DOHH2 (cell line): ENCODE measurements at regions not wholly inside any gene's neighbourhood (a gene's known extent, or its start where the extent isn't known, plus 50 kb on each side); places are given as distances from the start of the nearest gene placed in this dataset.

Experiments
- H3F3A ChIP-seq: fragments of 200-600 bp; sonication (generic), shearing (Covaris generic); 2 replicates; pipeline ENCODE4 v1.6.0; 2016; ENCODE audit warnings: antibody characterized with exemption, mild to moderate bottlenecking; ENCODE audit not compliant: control insufficient read depth, insufficient read depth
- H3K27ac ChIP-seq: fragments of 200-600 bp; sonication (generic); 2 replicates; pipeline ENCODE4 v1.5.1; 2014; ENCODE audit warnings: low read depth, mild to moderate bottlenecking, low read length, moderate library complexity
- H3K27me3 ChIP-seq: fragments of 200-600 bp; sonication (generic); 2 replicates; pipeline ENCODE4 v1.6.1; 2014; ENCODE audit warnings: mild to moderate bottlenecking, low read length, mixed read lengths; ENCODE audit not compliant: control insufficient read depth
- H3K36me3 ChIP-seq: fragments of 200-600 bp; sonication (generic); 2 replicates; pipeline ENCODE4 v1.6.1; 2014; ENCODE audit warnings: mild to moderate bottlenecking, low read length, moderate library complexity, mixed read lengths; ENCODE audit not compliant: control insufficient read depth
- H3K4me1 ChIP-seq: fragments of 200-600 bp; sonication (generic); 2 replicates; pipeline ENCODE4 v1.6.1; 2014; ENCODE audit warnings: mild to moderate bottlenecking, low read length, mixed read lengths; ENCODE audit not compliant: control insufficient read depth
- H3K4me2 ChIP-seq: fragments of 200-600 bp; sonication (generic); 2 replicates; pipeline ENCODE4 v1.6.0; 2014; ENCODE audit warnings: mild to moderate bottlenecking, low read length, moderate library complexity
- H3K4me3 ChIP-seq: fragments of 200-600 bp; sonication (generic); 2 replicates; pipeline ENCODE4 v1.5.1; 2014; ENCODE audit warnings: mild to moderate bottlenecking, low read length, mixed read lengths
- H3K79me2 ChIP-seq: fragments of 200-600 bp; sonication (generic); 2 replicates; pipeline ENCODE4 v1.6.1; 2014; ENCODE audit warnings: mild to moderate bottlenecking, low read length, mixed read lengths; ENCODE audit not compliant: control insufficient read depth
- H3K9me2 ChIP-seq: fragments of 200-600 bp; sonication (generic); replicated peaks from 2 replicates; pipeline ENCODE4 v1.6.1; 2014; ENCODE audit warnings: mild to moderate bottlenecking, low read length, mixed read lengths; ENCODE audit not compliant: control insufficient read depth
- H3K9me3 ChIP-seq: fragments of 200-600 bp; sonication (generic); 2 replicates; pipeline ENCODE4 v1.6.1; 2014; ENCODE audit warnings: antibody characterized with exemption, low read length, mixed read lengths; ENCODE audit not compliant: control insufficient read depth, insufficient read depth
- H4K20me1 ChIP-seq: fragments of 200-600 bp; sonication (generic); 2 replicates; pipeline ENCODE4 v1.6.0; 2014; ENCODE audit warnings: low read depth, mild to moderate bottlenecking, antibody characterized with exemption, low read length, moderate library complexity; ENCODE audit not compliant: control insufficient read depth, insufficient read depth
- EZH2phosphoT487 ChIP-seq: fragments of 200-600 bp; sonication (generic); IDR thresholded peaks from 2 replicates; pipeline ENCODE4 v1.6.1; 2017; ENCODE audit warnings: borderline replicate concordance, mild to moderate bottlenecking, antibody characterized with exemption, low read length, moderate library complexity, mixed read lengths
- TF ChIP-seq, protein P1 (sequence below): fragments of 200-600 bp; sonication (generic); IDR thresholded peaks from one replicate; pipeline ENCODE4 v1.5.1; 2014; ENCODE audit warnings: antibody characterized with exemption, mild to moderate bottlenecking, low read depth, low read length; ENCODE audit not compliant: poor library complexity, severe bottlenecking

DNA sequence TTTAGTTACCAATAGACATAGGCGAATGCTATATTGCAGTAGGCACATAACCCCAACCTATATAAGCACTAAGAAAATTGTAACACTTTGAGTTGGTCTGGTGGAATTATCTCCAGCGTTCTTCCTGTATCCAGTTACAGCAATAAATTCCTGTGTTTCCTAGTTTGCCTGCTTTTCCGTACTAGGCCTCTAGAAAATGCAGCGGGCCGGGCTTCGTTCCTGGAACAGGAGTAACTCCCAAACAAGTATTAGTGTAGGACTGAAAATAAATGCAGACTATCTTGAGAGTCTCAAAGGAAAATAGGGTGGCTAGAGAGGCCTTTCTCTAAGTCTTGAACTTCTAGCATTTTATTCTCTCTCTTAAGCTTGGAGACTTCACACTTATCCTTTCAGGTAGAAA, 159.8 kb downstream of the OR13H1 start:
- Histone ChIP-seq H3K9me2 (no peaks in the 10 kb centered on the region), H4K20me1 (no peaks in the 10 kb centered on the region), H3K79me2 (no peaks in the 10 kb centered on the region), H3K27ac (no peak overlapping the region), H3K27me3 (no peaks in the 10 kb centered on the region), H3K4me3 (no peak overlapping the region), H3K36me3 (no peaks in the 10 kb centered on the region), H3K4me1 (no peaks in the 10 kb centered on the region), H3F3A (no peaks in the 10 kb centered on the region), H3K9me3 (no peaks in the 10 kb centered on the region), H3K4me2 (no peak overlapping the region)
- TF ChIP-seq, protein P1, sequence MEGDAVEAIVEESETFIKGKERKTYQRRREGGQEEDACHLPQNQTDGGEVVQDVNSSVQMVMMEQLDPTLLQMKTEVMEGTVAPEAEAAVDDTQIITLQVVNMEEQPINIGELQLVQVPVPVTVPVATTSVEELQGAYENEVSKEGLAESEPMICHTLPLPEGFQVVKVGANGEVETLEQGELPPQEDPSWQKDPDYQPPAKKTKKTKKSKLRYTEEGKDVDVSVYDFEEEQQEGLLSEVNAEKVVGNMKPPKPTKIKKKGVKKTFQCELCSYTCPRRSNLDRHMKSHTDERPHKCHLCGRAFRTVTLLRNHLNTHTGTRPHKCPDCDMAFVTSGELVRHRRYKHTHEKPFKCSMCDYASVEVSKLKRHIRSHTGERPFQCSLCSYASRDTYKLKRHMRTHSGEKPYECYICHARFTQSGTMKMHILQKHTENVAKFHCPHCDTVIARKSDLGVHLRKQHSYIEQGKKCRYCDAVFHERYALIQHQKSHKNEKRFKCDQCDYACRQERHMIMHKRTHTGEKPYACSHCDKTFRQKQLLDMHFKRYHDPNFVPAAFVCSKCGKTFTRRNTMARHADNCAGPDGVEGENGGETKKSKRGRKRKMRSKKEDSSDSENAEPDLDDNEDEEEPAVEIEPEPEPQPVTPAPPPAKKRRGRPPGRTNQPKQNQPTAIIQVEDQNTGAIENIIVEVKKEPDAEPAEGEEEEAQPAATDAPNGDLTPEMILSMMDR: no peak
- TF ChIP-seq EZH2phosphoT487: no peak

DNA sequence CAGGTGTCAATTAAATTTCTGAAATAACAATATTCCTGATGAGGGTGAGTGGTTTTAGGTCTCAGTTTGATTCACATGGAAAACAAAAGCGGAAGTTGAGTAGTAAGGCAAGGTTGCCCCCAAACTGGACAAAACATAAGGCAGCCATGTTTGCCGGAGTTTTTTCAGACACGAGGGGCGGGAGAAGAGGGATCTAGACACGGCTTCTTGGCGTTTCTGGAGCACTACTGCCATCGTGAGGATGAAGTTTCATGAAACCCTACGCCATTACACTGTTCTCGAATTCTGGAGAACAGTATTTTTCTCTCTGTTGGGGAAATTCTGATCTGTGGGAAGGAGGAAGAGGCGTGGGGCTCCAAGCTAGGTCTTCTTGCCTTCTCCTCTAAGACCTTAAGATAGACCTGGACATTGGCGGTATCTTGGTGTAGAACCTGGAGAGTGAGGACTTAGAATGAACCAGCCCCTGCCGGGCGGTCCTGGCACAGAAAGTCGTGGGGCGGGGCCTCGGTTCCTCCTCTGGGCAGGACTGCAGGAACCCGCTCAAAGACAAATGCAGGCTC, 160.3 kb downstream of the OR13H1 start:
- Histone ChIP-seq H3F3A (no peaks in the 10 kb centered on the region), H4K20me1 (no peaks in the 10 kb centered on the region), H3K9me3 (no peaks in the 10 kb centered on the region), H3K4me2 (no peak overlapping the region), H3K36me3 (no peaks in the 10 kb centered on the region), H3K9me2 (no peaks in the 10 kb centered on the region), H3K4me1 (no peaks in the 10 kb centered on the region), H3K27me3 (no peaks in the 10 kb centered on the region), H3K27ac (no peak overlapping the region), H3K79me2 (no peaks in the 10 kb centered on the region), H3K4me3 (no peak overlapping the region)
- TF ChIP-seq EZH2phosphoT487: no peak
- TF ChIP-seq, protein P1: no peak

DNA sequence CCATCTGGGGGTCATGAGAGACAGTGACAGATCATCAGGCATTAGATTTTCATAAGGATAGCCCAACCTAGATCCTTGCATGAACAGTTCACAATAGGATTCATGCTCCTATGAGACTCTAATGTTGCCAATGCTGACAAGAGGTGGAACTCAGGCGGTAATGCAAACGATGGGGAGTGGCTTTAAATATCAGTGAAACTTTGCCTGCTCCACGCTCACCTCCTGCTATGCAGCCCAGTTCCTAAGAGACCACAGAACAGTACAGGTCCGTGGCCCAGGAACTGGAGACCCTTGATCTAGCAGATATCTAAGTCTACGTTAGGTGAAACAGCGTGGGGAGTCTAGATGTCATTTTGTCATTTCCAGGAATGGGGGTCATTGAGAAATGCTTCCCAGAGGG, 165.7 kb downstream of the OR13H1 start:
- H3K36me3 ChIP-seq: no peaks in the 10 kb centered on the region
- H3K4me2 ChIP-seq: no peak overlapping the region
- H3F3A ChIP-seq: no peaks in the 10 kb centered on the region
- H3K9me3 ChIP-seq: no peaks in the 10 kb centered on the region
- H3K4me3 ChIP-seq: no peak overlapping the region
- no peaks in the 10 kb centered on the region for H4K20me1 ChIP-seq
- H3K79me2 ChIP-seq: no peaks in the 10 kb centered on the region
- TF ChIP-seq, protein P1: no peak
- no peak for TF ChIP-seq EZH2phosphoT487
- H3K27me3 ChIP-seq: no peaks in the 10 kb centered on the region
- H3K4me1 ChIP-seq: no peaks in the 10 kb centered on the region
- H3K9me2 ChIP-seq: no peaks in the 10 kb centered on the region
- H3K27ac ChIP-seq: no peak overlapping the region
